ENCODE measurements at regions not wholly inside any gene's neighbourhood (a gene's known extent, or its start where the extent isn't known, plus 50 kb on each side); places are given as distances from the start of the nearest gene placed in this dataset.

DNA sequence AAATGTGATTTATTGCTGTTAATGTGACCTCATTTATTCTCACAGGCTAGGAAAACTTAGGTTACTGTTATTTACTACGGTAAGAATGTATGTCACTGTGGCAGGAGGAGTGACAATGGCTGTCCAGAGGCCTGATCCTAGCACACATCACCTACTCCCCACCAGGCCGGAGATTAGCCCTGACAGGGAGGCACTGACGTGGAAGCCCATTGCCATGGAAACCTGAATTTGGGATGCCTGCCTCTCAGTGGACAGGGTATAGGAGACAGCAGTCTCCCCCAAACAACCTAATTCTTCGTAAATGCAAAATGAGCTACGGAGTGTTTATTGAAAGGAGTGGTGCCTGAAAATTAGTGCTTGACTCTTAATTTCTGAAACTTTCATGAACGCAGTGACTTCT, 87.6 kb upstream of the SMARCA2 start:
- TF ChIP-seq POLR2A (IDR thresholded peaks at IDR 0.05; ENCODE audit: low read depth, low read length) = no peak
- TF ChIP-seq CTCF (IDR thresholded peaks at IDR 0.05; ENCODE audit: extremely low read depth in 1 of 2, insufficient read depth in 1 of 2, low read depth in 1 of 2, low read length in 2 of 2) = no peak
- TF ChIP-seq EZH2 (IDR thresholded peaks at IDR 0.05; ENCODE audit: borderline replicate concordance, low read depth, low read length, severe bottlenecking) = no peak
- TF ChIP-seq MYC (IDR thresholded peaks at IDR 0.05; ENCODE audit: low read depth, low read length) = no peak
- no peak for TF ChIP-seq POLR2AphosphoS5 (IDR thresholded peaks at IDR 0.05; ENCODE audit: insufficient read depth, low read depth, low read length)
- no peak for TF ChIP-seq FOS (IDR thresholded peaks at IDR 0.05; ENCODE audit: borderline replicate concordance, insufficient read depth, low read length)
- TF ChIP-seq GATA2 (IDR thresholded peaks at IDR 0.05; ENCODE audit: insufficient read depth, insufficient read length, low read depth, low read length) = no peak

All from endothelial cell of umbilical vein (primary cell).